GM19193 (cell line): ENCODE measurements at regions not wholly inside any gene's neighbourhood (a gene's known extent, or its start where the extent isn't known, plus 50 kb on each side); places are given as distances from the start of the nearest gene placed in this dataset.

Source experiments
- POLR2A ChIP-seq: IDR thresholded peaks from 4 replicates; pipeline ENCODE4 v1.6.1; 2011; ENCODE audit not compliant: insufficient read depth, insufficient read length; ENCODE audit errors: extremely low read depth

- TF ChIP-seq POLR2A: no peak
Measured at GRCh38 chr2:121132054-121132761, 152.8 kb downstream of the TFCP2L1 start.

DNA sequence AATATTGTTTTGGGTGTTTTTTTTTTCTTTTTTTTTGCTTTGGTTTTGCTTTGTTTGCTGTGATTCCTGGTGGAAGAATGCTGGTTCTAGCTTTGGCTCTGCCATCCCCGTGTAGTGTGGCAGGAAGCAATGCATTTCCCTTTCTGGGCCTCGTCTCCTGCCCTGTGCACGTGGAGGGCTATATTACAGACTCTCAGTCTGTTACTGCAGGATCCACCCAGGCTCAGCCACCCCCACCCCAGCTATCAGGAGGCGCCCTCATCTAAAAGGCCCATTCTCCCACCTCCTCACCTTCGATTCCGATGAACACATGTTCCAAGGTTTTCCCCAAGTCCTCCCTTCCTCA is 152.3 kb downstream of the TFCP2L1 start:
- no peak for TF ChIP-seq POLR2A

DNA sequence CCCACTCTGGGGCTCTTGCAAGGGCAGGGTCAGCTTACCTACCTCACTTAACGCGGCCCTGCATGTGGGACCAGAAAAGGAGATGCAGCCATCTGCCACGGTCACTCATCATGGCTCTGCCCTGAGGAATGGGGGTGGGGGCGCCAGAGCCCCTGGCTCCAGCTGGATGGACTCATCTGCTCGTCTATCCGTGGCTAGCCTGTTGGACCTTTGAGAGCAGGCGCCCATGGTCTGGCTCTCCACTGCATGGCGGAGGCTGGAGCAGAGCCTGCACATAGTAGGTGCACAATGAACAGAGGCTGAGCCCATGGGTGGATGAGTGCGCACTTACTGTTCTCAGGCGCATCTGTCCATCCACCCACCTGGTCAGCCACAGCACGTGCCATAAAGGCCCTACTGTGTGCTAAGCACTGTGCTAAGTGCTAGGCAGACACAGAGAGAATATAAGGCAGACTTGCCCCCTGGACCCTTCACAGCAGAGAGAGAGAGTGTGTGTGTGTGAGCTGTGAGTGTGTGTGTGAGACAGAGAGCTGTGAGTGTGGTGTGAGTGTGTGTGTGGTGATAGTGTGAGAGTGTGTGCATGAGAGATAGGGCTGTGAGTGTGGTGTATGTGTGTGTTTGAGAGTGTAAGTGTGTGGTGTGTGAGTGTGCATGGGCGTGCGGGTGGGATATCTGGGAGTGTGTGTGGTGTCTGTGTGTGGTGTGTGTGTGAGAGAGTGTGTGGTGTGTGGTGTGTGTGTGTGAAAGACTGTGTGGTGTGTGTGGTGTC is 151.3 kb downstream of the TFCP2L1 start:
- no peak for TF ChIP-seq POLR2A

DNA sequence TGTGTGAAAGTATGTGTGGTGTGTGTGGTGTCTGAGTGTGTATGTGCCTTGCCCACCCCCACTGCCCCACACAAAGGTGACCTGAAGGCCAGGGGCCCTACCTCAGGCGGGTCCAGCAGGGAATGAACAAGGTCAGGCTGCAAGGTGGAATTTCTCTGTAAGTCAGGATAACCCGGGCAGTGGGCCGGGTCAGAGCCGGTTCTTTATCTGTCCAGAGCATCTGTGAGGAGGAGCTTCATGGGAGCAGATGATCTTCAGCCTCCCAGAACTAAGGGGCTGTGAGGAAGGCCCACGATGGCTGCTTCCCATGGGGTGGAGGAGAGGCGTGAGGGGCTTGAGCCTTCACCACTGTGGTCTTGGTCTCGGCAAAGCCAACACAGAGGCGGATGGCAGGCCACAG is 150.3 kb downstream of the TFCP2L1 start:
- TF ChIP-seq POLR2A: no peak

- no peak for TF ChIP-seq POLR2A
Measured at GRCh38 chr2:121135168-121135853, 149.7 kb downstream of the TFCP2L1 start.

DNA sequence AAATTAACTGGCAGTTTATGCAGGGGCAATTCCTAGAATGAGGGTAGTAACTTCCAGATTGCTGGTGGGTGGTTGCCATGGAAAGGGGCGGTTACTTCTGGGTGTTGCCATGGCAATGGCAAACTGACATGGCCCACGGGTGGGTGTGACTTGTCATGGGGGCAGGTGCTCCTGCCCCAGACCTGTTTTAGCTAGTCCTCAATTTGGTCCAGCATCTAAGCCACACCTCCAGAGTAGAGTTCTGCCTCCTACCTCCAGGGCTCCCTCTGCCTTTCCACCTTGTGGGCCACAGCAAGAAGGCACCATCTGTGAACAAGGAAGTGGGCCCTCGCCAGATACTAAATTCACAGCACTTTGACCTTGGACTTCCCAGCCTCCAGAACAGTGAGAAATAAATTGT is 148.7 kb downstream of the TFCP2L1 start:
- no peak for TF ChIP-seq POLR2A

GRCh38 chr2:121137571-121137970 is 147.4 kb downstream of the TFCP2L1 start:
- no peak for TF ChIP-seq POLR2A

DNA sequence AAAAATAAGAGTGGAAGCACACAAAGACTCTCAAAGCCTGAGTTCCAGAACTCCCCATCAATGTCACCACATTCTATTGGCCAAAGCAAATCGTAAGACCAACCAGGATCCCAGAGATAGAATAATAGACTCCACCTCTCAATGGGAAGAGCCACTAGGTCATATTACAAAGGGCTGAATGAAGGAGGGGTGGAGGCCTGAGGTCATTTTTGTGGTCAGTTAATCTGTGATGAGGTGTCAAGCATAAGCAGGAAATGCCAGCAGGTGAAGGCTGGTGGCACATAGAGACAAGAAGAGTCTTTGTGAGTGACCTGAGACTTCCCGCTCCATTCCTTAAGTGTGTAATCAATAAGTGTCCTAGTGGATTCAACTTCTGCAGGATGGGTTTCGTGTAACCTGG is 144.3 kb downstream of the TFCP2L1 start:
- TF ChIP-seq POLR2A: no peak

DNA sequence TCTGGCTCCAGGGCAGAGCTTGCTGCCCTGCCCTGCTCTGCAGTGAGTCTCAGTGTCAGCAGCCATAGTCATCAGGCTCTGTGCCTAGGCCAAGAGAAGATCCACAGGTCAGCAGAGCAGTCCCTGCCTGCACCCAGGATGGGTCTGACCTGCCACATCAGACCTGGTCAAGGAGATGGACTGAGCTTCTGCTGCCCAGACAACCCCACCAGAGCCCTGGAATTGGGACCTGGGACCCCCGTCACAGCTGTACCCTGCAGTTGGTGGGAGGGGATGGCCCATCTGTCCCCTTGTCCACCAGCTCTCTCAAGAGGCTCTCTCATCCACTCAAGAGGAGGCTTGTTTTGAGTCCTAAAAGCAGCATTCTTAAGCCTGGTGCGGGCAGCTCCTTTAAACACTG is 142.6 kb downstream of the TFCP2L1 start:
- TF ChIP-seq POLR2A: no peak

DNA sequence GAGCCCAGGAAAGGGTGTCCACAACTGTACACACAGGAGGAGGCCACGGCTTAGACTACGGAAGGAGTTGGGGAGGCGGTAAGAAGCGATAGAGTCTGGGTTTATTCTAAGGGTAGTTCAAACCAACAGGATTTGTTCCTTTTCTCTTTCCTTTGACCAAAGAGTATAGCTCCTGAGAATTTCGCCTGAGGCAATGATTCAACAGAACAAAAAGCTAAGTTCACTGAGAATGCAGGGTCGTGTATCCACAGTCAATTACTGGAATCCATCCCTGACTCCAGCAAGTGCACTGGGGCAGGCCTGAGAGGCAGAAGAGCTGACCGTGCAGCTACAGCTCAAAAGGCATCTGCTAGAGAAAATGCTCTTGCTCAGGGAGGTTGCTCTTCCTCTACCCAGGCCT is 140.9 kb downstream of the TFCP2L1 start:
- TF ChIP-seq POLR2A: no peak

- no peak for TF ChIP-seq POLR2A
Measured at GRCh38 chr2:121146630-121147029, 138.4 kb downstream of the TFCP2L1 start.

GRCh38 chr2:121147766-121148165 is 137.2 kb downstream of the TFCP2L1 start:
- TF ChIP-seq POLR2A: no peak

DNA sequence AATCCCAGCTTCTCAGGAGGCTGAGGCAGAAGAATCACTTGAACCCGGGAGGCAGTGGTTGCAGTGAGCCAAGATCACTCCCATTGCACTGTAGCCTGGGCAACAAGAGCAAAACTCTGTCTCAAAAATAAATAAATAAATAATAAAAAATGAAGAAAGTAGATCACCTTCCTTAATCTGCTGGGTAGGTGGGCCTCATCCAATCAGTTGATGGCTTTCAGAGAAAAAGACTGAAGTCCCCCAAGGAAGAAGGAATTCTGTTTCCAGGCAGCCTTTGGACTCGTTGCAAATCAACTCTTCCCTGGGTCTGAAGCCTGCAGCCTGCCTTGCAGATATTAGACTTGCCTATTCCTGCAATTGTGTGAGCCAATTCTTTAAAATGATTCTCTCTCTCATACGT is 136.5 kb downstream of the TFCP2L1 start:
- TF ChIP-seq POLR2A: no peak

GRCh38 chr2:121149384-121149783 is 135.6 kb downstream of the TFCP2L1 start:
- TF ChIP-seq POLR2A: no peak

DNA sequence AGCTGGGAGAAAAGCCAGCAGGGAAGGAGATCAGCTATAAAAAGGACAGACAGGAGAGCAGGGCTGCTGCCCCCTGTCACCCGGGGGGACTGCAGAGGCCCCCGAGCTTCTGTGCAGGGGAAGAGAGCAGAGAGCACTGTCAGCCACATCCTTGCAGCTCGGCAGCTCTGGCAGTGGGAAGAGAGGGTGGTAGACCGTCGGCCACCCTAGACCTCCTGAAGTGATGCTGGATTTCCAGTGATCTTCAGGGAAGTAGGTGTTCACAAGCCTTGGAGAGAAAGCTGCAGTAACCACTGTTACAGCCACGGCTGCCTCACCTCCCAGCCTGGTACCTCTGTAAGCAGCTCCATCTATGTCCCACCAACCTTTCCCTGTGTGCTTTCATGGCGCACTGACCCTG is 134.9 kb downstream of the TFCP2L1 start:
- no peak for TF ChIP-seq POLR2A

DNA sequence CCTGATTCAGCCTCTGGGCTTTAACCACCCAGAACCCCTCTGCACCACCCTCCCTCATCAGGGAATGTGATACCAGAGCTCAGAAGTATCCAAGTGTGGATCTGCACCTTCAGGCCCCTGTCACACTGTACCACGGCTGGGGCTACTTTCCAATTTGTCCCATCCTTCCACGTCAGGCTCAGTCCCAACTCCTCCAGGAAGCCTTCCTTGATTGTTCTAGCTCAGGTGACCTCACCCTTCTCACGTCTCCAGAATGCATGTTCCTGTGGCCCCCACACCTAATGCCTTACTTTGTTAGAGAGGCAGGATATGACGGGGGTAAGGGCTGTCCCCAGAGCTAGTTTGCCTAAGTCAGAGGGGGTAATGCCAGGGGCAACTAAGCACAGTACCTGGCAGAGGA is 134.3 kb downstream of the TFCP2L1 start:
- TF ChIP-seq POLR2A: no peak
